Testis (tissue), 2 donors: ENCODE measurements at regions not wholly inside any gene's neighbourhood (a gene's known extent, or its start where the extent isn't known, plus 50 kb on each side); places are given as distances from the start of the nearest gene placed in this dataset.

Experiments
- CTCF ChIP-seq, 3 experiments: fragments of 450-650 bp in 2 of 3; fragments of 200-600 bp in 1 of 3; sonication (generic) in 1 of 3; IDR thresholded peaks; one replicate each; pipeline ENCODE4 v1.5.1; 2016 to 2019; ENCODE audit warnings: antibody characterized with exemption in 3 of 3, mild to moderate bottlenecking in 2 of 3, moderate library complexity in 1 of 3
- POLR2A ChIP-seq: fragments of 450-650 bp; IDR thresholded peaks from one replicate; pipeline ENCODE4 v1.6.1; 2017; ENCODE audit warnings: antibody characterized with exemption, mild to moderate bottlenecking, moderate library complexity

- TF ChIP-seq CTCF (IDR thresholded peaks at IDR 0.05): no peak
- no peak for TF ChIP-seq POLR2A
Measured at GRCh38 chr11:41779401-41779960, 320.0 kb upstream of the LRRC4C start.
